ENCODE measurements at regions not wholly inside any gene's neighbourhood (a gene's known extent, or its start where the extent isn't known, plus 50 kb on each side); places are given as distances from the start of the nearest gene placed in this dataset.

- no peak for DNase-seq (ENCODE audit: low spot score)
- TF ChIP-seq CTCF (conservative IDR thresholded peaks at IDR 0.05; ENCODE audit: low read depth) = no peak
- no peak overlapping the region for H3K27ac ChIP-seq
- POLR2A ChIA-PET (ENCODE audit: low non-redundant PET) = no interaction called here
- CTCF ChIA-PET = no interaction called here
Measured at GRCh38 chr2:18441583-18441982, 118.9 kb downstream of the RDH14 start.

- no peak overlapping the region for H3K27ac ChIP-seq
- POLR2A ChIA-PET (ENCODE audit: low non-redundant PET) = no interaction called here
- DNase-seq (ENCODE audit: low spot score) = no peak
- TF ChIP-seq CTCF (conservative IDR thresholded peaks at IDR 0.05; ENCODE audit: low read depth) = no peak
- CTCF ChIA-PET = interaction anchor here (0.6 kb wide), 1 partner anchor 1262 kb away, joined by 4 read pairs; no protein-coding TSS in a partner anchor
Measured at GRCh38 chr2:18440777-18441176, 119.7 kb downstream of the RDH14 start.

GRCh38 chr2:18440141-18440661 lies 120.3 kb downstream of the RDH14 start:
- TF ChIP-seq CTCF (conservative IDR thresholded peaks at IDR 0.05; ENCODE audit: low read depth) = no peak
- DNase-seq (ENCODE audit: low spot score) = no peak
- no peak overlapping the region for H3K27ac ChIP-seq
- ChIA-PET CTCF (interaction anchor here (0.6 kb wide), 1 partner anchor 1263 kb away, joined by 4 read pairs; no protein-coding TSS in a partner anchor), POLR2A (ENCODE audit: low non-redundant PET) (no interaction called here)

GRCh38 chr2:18439716-18440115 lies 120.7 kb downstream of the RDH14 start:
- TF ChIP-seq CTCF (conservative IDR thresholded peaks at IDR 0.05; ENCODE audit: low read depth) = no peak
- H3K27ac ChIP-seq = no peak overlapping the region
- ChIA-PET CTCF (no interaction called here), POLR2A (ENCODE audit: low non-redundant PET) (no interaction called here)
- DNase-seq (ENCODE audit: low spot score) = no peak

- ChIA-PET CTCF (no interaction called here), POLR2A (ENCODE audit: low non-redundant PET) (no interaction called here)
- no peak for DNase-seq (ENCODE audit: low spot score)
- H3K27ac ChIP-seq = no peak overlapping the region
- no peak for TF ChIP-seq CTCF (conservative IDR thresholded peaks at IDR 0.05; ENCODE audit: low read depth)
Measured at GRCh38 chr2:18437909-18438308, 122.5 kb downstream of the RDH14 start.

- ChIA-PET CTCF (interaction anchor here (0.7 kb wide), 1 partner anchor 342 kb away, joined by 4 read pairs; no protein-coding TSS in a partner anchor), POLR2A (ENCODE audit: low non-redundant PET) (no interaction called here)
- no peak overlapping the region for H3K27ac ChIP-seq
- no peak for DNase-seq (ENCODE audit: low spot score)
- no peak for TF ChIP-seq CTCF (conservative IDR thresholded peaks at IDR 0.05; ENCODE audit: low read depth)
Measured at GRCh38 chr2:18436503-18437005, 123.9 kb downstream of the RDH14 start.
